ENCODE measurements at regions not wholly inside any gene's neighbourhood (a gene's known extent, or its start where the extent isn't known, plus 50 kb on each side); places are given as distances from the start of the nearest gene placed in this dataset.

- no peak for DNase-seq (ENCODE audit: low spot score)
Measured at GRCh38 chr2:16153754-16154035, 213.3 kb downstream of the MYCN start.

DNA sequence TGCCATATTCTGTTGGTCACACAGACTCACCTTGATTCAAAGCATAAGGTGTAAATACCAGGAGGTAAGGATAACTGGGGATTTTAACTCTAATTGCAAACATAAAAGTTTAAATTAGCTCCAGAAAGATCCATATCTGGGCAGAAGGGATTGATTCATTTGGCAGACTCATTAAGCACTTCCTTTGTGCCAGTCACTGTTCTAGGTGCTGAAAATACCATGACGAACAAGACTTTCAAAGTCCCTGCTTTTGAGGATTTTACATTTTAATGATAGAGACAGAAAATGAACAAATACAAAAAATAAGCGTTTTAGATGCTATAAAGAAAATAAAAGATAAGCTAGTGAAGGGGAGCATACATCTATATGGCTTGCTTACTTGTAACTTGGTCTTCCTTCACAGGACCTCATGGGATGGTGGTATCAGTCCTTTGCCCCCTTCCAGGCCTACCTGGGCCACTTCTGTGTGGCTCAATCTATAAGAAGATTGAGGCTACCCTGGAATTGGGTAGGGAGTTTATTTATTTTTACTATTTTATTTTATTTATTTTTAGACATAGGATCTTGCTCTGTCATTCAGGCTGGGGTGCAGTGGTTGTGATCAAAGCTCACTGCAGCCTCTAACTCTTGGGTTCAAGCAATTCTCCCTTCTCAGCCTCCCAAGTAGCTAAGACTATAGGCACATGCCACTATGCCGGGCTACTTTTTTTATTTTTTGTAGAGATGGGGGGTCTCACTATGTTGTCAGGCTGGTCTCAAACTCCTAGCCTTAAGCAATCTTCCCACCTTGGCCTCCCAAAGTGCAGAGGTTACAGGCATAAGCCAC is 212.8 kb downstream of the MYCN start:
- DNase-seq (ENCODE audit: low spot score), result no peak

- no peak for DNase-seq (ENCODE audit: low spot score)
Measured at GRCh38 chr2:16152071-16152927, 211.9 kb downstream of the MYCN start.

GRCh38 chr2:16151651-16152050 is 211.3 kb downstream of the MYCN start:
- DNase-seq (ENCODE audit: low spot score), result no peak

DNA sequence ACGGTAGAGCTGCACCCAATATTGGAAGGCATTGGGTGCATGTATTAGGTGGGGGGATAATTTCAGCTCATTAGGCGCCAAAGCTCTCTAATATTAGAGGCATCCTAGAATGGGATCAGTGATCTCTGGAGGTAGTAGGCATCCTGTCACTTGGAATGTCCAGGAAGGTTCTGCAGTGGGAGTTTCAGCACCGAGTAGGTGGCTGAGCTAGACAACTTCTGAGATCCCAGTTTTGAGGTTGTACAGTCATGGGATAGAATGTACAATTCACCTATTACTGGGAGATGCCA is 210.9 kb downstream of the MYCN start:
- DNase-seq (ENCODE audit: low spot score), result no peak

GRCh38 chr2:16150456-16151280 is 210.3 kb downstream of the MYCN start:
- no peak for DNase-seq (ENCODE audit: low spot score)

DNA sequence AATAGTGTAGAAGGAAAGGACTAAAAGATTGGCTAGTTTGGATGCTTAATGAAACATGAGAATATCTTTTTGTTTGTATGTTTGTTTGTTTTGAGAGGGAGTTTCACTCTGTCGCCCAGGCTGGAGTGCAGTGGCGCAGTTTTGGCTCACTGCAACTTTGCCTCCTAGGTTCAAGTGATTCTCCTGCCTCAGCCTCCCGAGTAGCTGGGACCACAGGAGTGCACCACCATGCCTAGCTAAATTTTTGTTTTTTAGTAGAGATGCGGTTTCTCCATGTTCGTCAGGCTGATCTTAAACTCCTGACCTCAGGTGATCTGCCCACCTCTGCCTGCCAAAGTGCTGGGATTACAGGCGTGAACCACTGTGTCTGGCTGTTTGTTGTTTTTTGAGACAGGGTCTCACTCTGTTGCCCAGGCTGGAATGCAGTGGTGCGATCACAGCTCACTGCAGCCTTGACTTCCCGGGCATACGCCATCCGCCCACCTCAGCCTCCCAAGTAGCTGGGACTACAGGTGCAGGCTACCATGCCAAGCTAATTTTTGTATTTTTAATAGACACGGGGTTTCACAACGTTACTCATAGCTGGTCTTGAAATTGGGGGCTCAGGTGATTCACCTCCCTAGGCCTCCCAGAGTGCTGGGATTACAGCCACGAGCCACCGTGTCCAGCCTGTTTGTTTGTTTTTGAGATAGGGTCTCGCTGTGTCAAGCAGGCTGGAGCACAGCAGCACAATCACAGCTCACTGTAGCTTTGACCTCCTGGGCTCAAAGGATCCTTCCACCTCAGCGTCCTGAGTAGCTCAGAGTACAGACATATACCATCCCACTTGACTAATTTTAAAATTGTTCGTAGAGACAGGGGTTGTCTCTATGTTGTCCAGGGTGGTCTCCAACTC is 209.2 kb downstream of the MYCN start:
- no peak for DNase-seq (ENCODE audit: low spot score)

GRCh38 chr2:16148632-16149348 is 208.4 kb downstream of the MYCN start:
- DNase-seq (ENCODE audit: low spot score), result no peak

GRCh38 chr2:16142383-16143361 is 202.3 kb downstream of the MYCN start:
- no peak for DNase-seq (ENCODE audit: low spot score)

DNA sequence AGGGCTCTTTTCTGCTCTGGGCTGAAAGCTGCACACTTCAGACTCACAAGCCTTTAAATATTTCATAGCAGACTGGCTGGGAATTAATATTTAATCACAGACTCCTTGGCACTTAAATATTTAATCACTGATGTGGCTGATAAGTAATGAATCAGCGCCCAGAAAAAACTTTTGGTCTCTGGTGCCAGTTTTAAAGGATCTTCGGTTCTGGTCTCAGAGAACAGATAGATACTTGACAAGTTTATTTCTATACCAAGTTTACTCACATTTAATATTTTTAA is 201.2 kb downstream of the MYCN start:
- DNase-seq (ENCODE audit: low spot score), result no peak

- no peak for DNase-seq (ENCODE audit: low spot score)
Measured at GRCh38 chr2:16140771-16141640, 200.7 kb downstream of the MYCN start.

- no peak for DNase-seq (ENCODE audit: low spot score)
Measured at GRCh38 chr2:16139663-16140615, 199.6 kb downstream of the MYCN start.

DNA sequence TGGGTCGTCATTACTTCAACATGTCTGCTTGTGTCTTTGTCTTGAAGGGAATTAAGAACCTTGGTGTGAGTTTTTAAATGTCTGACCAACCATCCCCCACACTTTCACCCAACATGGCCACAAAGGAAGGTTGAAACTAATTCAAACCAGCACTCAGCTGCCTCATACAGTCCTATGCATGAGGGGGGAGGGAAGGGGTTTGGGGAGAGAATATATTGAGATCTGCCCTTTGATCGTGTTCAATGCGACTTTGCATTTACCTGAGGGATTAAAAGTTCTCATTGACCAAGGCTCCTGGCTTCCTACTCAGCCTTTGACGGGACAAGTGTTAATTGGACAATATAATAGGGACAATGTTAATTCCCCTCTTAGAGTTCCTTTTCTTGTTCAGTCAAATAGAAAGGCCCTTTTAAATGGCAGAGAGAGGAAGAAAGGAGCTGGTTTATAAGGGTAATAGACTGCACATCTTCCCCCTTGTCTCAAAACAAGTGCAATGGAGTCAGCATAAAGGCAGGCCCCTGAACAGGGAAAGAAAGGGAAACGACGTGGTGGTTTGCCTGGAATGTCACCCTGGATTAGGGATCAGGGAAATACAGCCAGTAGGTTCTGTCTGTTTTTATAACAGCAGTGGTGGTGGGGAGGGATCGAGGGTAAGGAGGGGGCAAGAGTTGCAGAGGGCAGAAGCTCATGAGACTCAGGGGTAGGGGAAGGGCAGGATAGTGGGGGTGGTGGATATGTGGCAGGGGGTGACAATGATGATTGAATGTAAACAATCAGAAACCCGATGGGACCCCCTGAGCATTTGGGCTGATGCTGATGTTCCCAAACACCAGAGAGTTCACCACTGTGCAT is 198.7 kb downstream of the MYCN start:
- no peak for DNase-seq (ENCODE audit: low spot score)

GRCh38 chr2:16137080-16137755 is 196.9 kb downstream of the MYCN start:
- no peak for DNase-seq (ENCODE audit: low spot score)

GRCh38 chr2:16136461-16137035 is 196.2 kb downstream of the MYCN start:
- no peak for DNase-seq (ENCODE audit: low spot score)

DNA sequence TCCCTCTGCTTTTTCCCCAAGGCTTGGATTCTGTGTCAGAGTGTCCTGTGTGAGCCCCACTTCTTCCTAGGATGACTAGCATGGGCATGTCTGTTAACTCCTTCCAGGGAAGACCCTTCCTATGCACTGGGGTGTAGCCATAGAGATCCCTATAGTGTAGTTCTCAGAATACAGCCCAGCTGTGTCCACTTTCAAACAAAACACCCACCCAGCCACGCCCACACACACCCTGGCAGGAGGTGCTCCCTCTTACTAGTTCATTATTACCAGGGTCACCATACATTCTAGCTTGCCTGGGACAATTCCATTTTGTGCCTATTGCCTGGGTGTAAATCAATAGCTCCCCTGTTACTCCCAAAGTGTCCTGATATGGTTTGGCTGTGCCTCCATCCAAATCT is 195.6 kb downstream of the MYCN start:
- no peak for DNase-seq (ENCODE audit: low spot score)

Measured in NAMALWA (cell line).